ENCODE measurements at regions not wholly inside any gene's neighbourhood (a gene's known extent, or its start where the extent isn't known, plus 50 kb on each side); places are given as distances from the start of the nearest gene placed in this dataset.
"Not testable (repeated sequence)": the region's sequence is repeated elsewhere in the genome, so short reads cannot be mapped to it uniquely, and the experiment has no call there.

DNA sequence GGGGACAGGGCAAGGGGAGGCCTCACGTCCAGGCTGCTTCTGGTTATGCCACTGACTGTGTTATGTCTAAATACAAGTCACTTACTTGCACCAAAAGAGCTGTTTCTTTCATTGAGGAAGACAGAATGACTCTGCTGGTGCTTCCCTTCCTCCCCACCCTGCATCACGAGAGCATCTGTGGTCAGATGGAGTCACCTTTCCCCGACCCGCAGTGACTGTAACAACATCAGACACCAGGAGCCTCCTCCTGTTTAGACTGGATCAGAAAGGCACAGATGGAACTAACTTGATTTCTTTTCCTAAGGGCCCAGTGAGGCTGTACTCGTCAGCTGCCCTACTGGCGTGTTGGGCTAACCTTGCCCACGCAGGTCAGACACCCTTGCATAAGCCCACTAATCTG lies 90.3 kb upstream of the ZNF536 start:
- DNase-seq, result no peak

GRCh38 chr19:30283556-30283955 lies 88.6 kb upstream of the ZNF536 start:
- DNase-seq, result no peak

DNA sequence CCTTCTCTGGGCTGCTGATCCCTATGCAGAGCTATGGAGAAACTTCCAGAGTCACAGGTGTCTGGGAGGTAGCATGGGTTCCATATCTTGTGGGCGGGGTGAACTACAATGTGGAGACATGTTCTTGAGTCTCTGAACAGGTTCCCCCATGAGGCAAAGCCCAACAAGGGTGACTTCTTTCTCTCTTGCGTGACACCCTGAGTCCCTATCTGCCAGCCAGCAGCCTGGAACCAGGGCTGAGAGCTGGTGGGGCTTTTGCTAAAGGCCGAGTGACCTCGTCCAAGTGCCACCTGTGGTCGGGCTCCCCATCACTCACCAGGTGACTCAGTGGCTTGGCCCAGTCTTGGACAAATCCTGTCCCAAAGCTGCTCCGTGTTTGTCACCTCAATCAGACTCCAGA lies 88.0 kb upstream of the ZNF536 start:
- DNase-seq, result no peak

- DNase-seq, result no peak
Observed at GRCh38 chr19:30284885-30285284, 87.3 kb upstream of the ZNF536 start.

DNA sequence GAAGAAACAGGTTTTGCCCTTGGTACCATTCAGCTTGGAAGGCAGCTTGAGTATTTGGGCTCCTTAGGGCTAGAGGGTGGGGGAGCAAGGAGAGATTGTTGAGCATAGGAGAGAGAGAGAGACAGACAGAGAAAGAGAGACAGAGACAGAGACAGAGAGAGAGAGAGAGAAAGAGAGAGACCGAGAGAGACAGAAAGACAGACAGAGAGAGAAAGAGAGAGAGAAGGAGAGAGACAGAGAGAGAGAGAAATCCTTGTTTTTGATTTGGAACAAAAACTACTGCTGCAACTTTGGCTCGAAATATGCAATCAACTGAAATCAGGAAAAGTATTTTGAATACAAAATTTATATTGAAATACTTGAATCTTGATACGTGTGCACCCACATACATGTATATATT lies 85.8 kb upstream of the ZNF536 start:
- no peak for DNase-seq

DNA sequence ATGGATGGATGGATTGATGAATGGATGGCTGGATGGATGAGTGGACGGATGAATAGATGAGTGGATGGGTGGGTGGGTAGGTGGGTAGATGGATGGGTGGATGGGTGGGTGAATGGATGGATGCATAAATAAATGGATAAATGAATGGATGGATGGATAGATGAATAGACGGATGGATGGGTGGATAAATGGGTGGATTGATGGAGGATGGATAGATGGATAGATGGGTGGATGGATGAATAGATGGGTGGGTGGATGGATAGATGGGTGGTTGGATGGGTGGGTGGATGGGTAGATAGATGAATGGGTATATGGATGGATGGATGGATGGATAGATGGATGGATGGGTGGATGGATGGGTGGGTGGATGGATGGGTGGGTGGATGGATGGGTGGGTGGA lies 84.9 kb upstream of the ZNF536 start:
- no peak for DNase-seq

DNA sequence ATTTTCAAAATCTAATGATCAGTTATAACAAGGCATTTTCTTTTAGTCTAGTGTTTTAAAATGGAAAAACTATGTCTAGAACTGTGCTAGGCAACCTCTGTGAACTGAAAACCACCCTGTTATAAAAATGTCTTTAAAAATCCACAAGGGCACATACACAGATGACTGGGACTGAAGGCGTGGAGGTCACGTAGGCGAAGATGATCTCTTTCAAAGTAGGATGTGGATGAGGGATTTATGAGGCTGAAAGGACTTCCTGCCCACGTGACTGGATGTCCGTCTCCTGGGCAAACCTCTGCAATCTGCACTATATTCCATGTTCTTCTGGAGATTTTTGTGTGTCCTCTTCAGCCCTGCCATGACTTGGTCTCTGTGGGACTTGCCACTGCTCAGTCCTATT lies 84.2 kb upstream of the ZNF536 start:
- no peak for DNase-seq

DNA sequence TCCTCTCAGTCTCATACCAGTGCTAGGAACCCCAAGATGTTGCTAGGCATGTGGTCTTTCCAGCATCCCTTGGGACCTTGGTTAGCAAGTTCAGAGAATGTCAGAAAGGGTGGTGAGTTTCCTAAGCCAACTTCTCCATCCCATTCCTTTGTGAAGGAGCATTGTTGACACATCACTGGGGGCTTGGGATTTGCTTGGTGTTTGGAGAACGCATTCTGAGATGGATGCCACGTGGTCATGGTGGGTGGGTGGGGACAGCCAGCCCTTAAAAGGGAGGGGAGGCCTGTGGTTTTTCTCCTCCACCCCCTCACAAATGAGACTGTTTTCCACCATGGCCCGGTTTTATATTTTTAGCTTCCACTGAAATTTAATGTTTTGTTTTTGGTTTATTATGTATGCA lies 83.3 kb upstream of the ZNF536 start:
- DNase-seq, result no peak

- no peak for DNase-seq
Observed at GRCh38 chr19:30289336-30289735, 82.8 kb upstream of the ZNF536 start.

DNA sequence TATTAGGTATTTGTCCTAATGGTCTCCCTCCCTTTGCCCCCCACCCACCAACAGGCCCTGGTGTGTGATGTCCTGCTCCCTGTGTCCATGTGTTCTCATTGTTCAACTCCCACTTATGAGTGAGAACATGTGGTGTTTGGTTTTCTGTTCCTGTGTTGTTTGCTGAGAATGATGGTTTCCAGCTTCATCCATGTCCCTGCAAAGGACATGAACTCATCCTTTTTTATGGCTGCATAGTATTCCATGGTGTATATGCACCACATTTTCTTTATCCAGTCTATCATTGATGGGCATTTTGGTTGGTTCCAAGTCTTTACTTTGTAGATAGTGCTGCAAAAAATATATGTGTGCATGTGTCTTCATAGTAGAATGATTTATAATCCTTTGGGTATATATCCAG lies 81.4 kb upstream of the ZNF536 start:
- not testable (repeated sequence) for DNase-seq

GRCh38 chr19:30293051-30293785 lies 79.0 kb upstream of the ZNF536 start:
- no peak for DNase-seq

DNA sequence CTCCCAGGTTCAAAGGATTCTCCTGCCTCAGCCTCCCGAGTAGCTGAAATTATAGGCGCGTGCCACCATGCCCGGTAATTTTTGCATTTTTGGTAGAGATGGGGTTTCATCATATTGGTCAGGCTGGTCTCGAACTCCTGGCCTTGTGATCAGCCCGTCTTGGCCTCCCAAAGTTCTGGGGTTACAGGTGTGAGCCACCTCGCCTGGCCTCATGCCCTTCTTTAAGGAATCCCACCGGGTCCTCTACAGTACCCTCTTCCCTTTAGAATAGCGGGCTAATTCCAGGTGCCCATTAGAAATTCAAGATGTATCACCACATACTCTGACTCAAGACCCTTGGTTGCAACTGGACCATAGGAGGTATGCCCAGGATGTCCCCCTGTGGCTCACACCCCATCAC lies 74.2 kb upstream of the ZNF536 start:
- no peak for DNase-seq

DNA sequence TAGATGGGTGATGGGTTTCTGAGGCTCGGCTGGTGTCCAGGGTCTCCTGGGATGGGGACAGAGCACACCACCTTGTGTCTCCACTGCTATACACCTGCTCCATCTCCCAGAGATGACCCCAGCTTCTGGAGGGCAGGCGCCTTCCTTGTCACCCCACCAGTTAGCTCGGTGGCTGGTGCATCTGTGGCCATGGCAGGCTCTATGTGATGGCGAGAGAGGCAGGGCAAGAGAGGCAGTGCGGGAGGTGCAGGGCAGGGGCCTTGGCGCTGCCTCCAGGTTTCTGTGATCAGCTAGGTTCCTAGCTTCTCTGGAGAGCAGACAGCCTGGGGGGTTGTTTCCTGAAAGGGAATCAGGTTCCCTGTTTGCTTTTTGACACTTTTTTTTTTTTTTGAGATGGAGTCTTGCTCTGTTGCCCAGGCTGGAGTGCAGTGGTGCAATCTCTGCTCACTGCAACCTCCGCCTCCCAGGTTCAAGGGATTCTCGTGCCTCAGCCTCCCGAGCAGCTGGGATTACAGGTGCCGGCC lies 69.0 kb upstream of the ZNF536 start:
- no peak for DNase-seq

GRCh38 chr19:30304540-30304939 lies 67.6 kb upstream of the ZNF536 start:
- DNase-seq, result no peak

DNA sequence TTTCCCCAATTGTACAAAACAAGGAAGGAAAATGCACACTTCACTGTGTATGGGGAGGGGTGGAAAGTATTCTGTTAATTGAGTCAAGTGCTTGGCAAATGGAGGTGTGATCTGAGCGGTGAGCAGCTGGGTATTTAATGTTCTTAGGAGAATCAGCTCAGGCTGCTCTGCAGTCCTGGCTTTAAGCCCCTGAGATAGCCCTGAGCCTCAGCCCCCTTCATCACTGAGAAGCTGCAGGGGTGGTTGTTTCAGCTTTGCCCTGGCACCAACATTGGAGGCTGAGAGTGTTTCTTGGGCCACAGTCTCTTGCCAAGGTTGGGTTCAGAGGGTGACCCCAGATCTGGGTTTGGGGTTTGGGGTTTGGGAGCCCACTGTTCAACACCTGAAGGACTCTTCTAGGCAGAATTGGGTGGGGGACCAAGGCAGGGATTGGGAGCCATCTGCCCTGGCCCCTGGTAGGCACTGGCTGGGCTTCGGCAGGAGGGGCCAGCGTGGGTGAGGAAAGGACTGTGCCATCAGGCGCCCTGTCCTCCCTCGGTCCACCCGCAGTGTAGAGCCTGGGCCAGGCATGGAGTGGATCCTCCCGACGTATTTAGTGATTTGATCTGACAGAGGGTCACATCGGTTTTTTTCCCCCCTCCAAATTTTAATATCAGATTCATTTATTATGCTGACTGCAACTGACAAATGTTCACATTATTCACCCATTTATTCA lies 66.7 kb upstream of the ZNF536 start:
- DNase-seq, result no peak

DNA sequence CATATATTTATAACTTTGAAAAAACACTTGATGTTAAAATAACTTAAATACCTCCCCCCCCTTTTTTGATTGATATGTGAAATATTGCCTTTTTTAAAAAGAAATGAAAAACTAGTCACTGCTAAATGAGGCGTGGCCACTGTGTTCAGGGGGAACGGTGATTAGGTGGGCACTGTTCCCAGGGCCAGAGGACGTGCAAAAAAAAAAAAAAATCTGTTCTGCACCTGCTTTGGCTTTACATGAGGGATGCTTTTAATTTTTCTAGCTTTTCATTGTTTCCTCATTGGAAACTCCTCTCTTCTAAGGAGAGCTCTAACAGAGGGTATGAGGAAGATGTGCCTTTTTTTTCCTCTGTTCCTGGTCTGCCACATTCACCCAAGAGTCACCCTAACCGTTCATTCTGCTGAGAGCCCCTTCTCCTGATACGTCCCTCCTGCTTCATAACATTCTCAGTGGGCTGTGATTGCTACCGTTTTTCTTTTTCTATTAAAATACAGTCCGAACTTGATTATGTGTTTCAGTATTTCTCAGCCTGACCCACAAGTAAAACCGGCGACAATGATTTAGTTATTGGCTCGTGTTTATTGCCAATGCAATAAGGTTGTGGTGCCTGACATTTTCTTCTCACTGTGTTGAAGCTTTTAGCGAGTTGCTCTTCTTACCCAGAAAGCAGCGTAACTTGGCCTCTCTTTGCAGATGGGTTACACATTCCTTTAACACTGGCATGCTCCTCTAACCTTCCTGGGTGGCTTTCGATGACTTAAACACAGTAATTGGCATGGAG lies 64.8 kb upstream of the ZNF536 start:
- DNase-seq, result no peak

DNA sequence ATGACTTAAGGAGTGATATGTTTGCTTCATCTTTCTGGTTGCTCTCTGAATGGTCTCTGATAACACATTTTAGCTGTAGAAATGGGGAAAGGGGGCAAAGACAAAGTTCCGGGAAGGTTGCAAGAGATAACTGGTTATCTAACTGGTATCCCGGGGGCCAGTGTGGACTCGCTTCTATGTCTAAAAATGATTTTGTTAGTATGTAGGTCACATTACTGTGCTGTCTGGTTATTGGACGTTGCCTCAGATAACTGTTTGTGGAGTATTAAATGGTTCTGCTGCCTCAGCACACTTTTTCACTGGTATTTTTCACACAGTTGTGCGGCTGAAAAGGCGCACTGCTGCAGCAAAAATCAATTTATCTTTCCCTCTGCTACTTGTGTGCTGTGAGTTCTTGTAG lies 63.0 kb upstream of the ZNF536 start:
- DNase-seq, result no peak

GRCh38 chr19:30309905-30310601 lies 62.1 kb upstream of the ZNF536 start:
- DNase-seq, result no peak

DNA sequence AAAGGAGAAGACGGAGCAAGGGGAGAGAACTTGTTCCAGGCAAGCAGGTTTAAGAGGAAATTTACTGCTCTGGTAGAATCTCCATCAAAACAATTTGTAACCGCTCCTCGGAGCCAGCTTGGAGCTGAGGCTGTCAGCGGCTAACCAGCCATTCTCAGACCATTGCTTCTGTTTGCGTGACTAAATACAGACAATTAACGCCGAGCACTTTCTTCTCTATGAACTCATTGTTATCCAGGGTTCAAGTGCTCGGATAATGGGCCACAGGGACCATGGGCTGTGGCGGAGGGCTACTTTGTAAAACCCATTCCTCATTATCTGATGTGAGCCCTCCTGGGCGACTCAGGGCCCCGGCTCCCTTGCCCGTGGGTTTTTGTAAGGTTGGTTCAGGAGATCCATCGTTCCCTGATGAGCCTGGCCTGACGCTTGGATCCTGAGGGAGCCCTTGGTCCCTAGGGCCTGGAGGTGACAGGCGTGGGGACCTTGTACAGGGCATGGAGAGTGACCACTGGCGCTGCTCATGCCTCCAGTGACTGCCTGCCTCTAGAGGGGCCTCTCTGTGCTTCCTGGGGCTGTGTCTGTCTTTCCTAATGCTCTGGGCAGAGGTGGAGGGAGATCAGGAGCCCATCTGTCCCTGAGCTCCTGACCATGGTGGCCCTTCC lies 61.5 kb upstream of the ZNF536 start:
- DNase-seq, result no peak

GRCh38 chr19:30311911-30312310 lies 60.3 kb upstream of the ZNF536 start:
- DNase-seq, result no peak

DNA sequence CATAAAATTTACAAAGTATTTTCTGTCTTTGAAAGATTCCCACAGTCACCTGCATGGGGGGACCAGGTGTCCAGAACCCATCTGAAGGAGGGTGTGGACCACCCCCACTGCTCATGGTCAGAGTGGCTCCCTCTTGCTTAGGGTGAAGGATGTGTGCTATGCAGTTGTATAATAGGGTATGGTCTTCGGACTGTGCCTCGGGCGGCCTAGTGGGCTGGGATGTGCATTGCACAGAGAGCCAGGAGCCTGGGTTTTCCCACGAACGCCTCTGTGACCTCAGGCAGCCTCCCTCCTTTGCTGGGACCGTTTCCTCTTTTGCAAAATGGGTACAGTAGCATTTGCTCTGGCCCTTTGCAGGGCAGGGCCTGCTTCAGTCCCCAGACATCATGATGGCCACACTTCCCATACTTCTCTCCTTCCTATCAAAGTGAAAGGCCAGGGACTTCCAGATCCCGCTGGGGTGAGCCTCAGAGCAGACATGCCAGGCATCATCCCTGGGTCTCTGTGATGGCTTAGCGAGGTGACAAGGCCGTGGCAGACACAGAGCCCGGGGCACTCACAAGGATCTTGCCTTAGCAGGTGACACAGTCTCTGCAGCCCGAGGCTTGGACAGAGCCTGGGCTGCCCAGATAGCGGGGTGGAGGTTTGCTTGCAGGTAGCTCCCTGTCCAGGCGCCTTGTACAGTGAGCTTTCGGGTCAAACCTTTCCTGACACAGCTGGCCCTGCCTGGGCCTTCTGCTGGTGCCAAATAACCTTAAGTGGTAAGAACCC lies 59.4 kb upstream of the ZNF536 start:
- DNase-seq, result no peak

DNA sequence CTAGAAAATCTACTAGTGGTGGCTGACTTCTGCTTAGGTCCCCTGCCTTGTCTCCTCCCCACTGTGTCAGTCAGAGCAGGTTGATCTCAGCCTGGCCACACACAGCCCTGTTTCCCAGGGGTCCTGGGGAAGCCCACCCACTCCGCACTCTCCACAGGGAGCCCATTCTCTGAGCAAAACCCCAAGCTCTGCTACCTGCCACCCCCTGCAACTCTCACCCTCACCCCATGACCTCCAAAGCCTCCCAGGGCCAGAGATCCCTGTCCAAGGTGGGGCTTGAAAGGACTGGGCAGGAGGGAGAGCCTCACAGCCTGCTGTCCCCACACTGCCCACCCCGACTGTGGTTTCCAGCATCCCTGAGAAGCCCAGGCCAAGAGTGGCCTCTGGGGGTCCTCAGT lies 58.8 kb upstream of the ZNF536 start:
- DNase-seq, result no peak
